A549 (cell line): ENCODE measurements at regions not wholly inside any gene's neighbourhood (a gene's known extent, or its start where the extent isn't known, plus 50 kb on each side); places are given as distances from the start of the nearest gene placed in this dataset.

Experiments used
- CEBPB ChIP-seq, 2 experiments: fragments of >200 bp in 1 of 2; sonication (Bioruptor Twin) in 1 of 2; formaldehyde crosslinking in 1 of 2; IDR thresholded peaks; 2 replicates each; pipeline ENCODE4 v1.6.1; 2012 to 2016
- CTCF ChIP-seq: fragments of >200 bp; sonication (Bioruptor Twin); formaldehyde crosslinking; IDR thresholded peaks from 3 replicates; pipeline ENCODE4 v1.5.1; 2016
- ZSCAN20 ChIP-seq: fragments of 250-450 bp; sonication (Bioruptor Pico); IDR thresholded peaks from 2 replicates; pipeline ENCODE4 v1.8.0; 2022; ENCODE audit warnings: mild to moderate bottlenecking, moderate library complexity

- TF ChIP-seq CTCF (no peak), CEBPB (IDR thresholded peaks at IDR 0.05) (no peak), ZSCAN20 (CRISPR knock-in tag) (no peak)
Measured at GRCh38 chr1:112247036-112247597, 148.9 kb upstream of the CTTNBP2NL start.
